Mucosa of stomach (tissue), 1 donor: ENCODE measurements at regions not wholly inside any gene's neighbourhood (a gene's known extent, or its start where the extent isn't known, plus 50 kb on each side); places are given as distances from the start of the nearest gene placed in this dataset.

Source experiments
- H3K27me3 ChIP-seq: one replicate; pipeline ENCODE4 v1.7.0; 2013; ENCODE audit warnings: mild to moderate bottlenecking, low read length; ENCODE audit not compliant: control insufficient read depth, insufficient read depth
- H3K36me3 ChIP-seq: one replicate; pipeline ENCODE4 v1.7.0; 2013; ENCODE audit warnings: low read length; ENCODE audit not compliant: control insufficient read depth, insufficient read depth
- H3K4me1 ChIP-seq: one replicate; pipeline ENCODE4 v1.7.0; 2013; ENCODE audit warnings: mild to moderate bottlenecking, low read length; ENCODE audit not compliant: control insufficient read depth, insufficient read depth
- H3K4me3 ChIP-seq: one replicate; pipeline ENCODE4 v1.7.0; 2013; ENCODE audit warnings: low read length
- H3K9ac ChIP-seq: one replicate; pipeline ENCODE4 v1.7.0; 2013; ENCODE audit warnings: mild to moderate bottlenecking, low read length, moderate library complexity
- H3K9me3 ChIP-seq: one replicate; pipeline ENCODE4 v1.7.0; 2013; ENCODE audit warnings: mild to moderate bottlenecking, low read length, moderate library complexity; ENCODE audit not compliant: control insufficient read depth
- donor health status: Pancreatic carcinoma.

DNA sequence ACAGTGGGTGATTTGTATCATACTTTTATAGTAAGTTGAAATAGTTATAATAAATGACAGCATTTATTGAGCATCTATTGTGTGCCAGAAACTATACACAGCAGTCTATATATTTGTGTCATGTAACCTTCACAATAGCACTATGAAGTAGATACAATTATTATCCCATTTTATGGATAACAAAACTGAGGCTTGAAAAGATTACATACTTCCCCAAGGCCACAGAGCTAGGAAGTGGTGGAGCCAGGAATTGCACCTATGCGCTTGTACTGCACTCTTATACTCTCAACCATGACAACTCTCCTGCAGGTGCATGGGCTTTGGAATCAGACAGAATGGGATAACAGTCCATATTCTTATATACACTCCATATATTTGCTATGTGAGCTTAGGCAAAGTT, 110.6 kb upstream of the SOX5 start:
- no peak overlapping the region for H3K4me3 ChIP-seq
- H3K36me3 ChIP-seq: no peaks in the 10 kb centered on the region
- no peak overlapping the region for H3K9ac ChIP-seq
- no peaks in the 10 kb centered on the region for H3K4me1 ChIP-seq
- H3K9me3 ChIP-seq: no peaks in the 10 kb centered on the region
- no peaks in the 10 kb centered on the region for H3K27me3 ChIP-seq

DNA sequence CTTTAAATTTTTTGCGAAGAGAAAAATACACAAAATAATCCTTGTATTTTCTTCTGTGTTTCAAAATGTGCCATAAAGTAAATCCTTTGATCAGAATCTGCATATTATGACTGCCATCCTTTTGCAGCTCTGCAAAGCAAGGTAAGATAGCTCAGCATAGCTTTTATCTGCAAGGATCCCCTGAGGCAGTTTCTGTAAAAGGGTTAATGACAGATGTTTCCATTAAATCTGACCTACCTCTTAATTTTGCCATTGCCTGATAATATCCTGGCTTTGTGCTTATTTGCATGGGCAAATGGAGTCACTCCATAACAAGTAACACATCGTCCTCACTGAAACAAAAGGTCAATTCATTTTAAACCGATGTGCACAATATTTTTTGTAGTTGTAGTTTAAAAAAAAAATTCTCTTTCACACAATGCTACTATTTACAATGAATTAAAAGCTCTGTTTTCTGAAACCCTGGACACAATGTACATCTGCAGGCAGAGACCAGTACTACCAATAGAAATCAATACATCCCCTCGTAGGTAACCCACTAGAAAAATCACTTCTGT, 108.5 kb upstream of the SOX5 start:
- no peak overlapping the region for H3K9ac ChIP-seq
- no peaks in the 10 kb centered on the region for H3K36me3 ChIP-seq
- no peaks in the 10 kb centered on the region for H3K9me3 ChIP-seq
- no peaks in the 10 kb centered on the region for H3K27me3 ChIP-seq
- no peaks in the 10 kb centered on the region for H3K4me1 ChIP-seq
- no peak overlapping the region for H3K4me3 ChIP-seq

DNA sequence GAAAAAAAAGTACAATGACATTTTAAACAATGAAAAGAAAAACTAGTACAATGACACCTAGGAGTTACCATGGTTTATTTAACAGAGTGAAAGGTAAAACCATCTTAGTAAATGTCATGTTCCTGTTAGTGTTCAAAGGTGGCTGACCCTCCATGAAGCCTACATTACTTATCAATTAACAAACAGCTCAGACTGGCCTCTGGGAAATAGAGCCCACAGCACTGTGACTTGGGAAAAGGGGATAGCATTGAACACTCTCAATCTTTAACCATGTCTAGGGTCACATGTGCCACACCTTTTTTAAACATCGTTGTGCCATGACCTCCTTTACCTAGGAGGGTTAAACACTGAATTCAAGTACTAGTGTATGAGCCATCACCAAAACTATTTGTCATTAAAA, 106.3 kb upstream of the SOX5 start:
- H3K4me1 ChIP-seq: no peaks in the 10 kb centered on the region
- H3K4me3 ChIP-seq: no peak overlapping the region
- H3K9me3 ChIP-seq: no peaks in the 10 kb centered on the region
- no peak overlapping the region for H3K9ac ChIP-seq
- no peaks in the 10 kb centered on the region for H3K36me3 ChIP-seq
- no peaks in the 10 kb centered on the region for H3K27me3 ChIP-seq

DNA sequence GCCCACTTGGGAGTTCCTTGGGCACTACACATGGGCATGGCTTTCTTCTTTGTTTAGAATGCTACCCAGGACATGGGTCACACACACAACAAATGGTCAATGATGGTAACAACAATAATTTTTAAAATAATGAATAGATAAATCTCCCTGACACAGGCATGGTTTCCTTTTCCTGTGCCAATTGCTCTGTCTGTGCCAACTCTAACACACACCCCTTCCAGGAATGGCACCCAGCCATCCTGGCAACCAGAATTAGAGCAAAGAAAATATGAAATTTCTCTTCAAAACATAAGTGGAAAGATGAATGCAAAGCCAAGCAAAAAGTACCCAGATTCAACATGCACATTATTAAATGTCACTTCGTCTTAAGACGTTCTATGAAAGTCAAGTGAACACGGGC, 104.9 kb upstream of the SOX5 start:
- Histone ChIP-seq H3K4me3 (no peak overlapping the region), H3K27me3 (no peaks in the 10 kb centered on the region), H3K9ac (no peak overlapping the region), H3K4me1 (no peaks in the 10 kb centered on the region), H3K9me3 (no peaks in the 10 kb centered on the region), H3K36me3 (no peaks in the 10 kb centered on the region)

DNA sequence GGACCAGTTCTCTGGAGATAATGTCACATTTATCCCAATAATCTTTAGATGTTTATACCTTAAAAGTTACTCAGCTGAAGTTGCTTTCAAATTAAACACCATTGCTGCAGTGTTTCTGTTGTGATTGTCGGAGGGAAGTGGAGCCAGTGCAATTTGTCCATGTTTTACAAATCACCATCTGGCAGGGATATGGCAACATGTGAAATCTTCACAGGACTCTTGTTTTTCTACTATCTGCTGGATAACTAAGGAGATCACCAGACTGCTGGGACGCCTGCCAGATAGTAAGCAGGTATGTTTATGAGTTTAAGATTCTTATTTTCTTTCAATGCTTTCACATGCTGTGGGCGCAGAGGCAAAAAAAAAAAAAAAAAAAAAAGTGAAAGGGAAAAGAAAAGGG, 100.3 kb upstream of the SOX5 start:
- Histone ChIP-seq H3K4me3 (no peak overlapping the region), H3K4me1 (no peaks in the 10 kb centered on the region), H3K27me3 (no peaks in the 10 kb centered on the region), H3K9me3 (no peaks in the 10 kb centered on the region), H3K36me3 (no peaks in the 10 kb centered on the region), H3K9ac (no peak overlapping the region)

DNA sequence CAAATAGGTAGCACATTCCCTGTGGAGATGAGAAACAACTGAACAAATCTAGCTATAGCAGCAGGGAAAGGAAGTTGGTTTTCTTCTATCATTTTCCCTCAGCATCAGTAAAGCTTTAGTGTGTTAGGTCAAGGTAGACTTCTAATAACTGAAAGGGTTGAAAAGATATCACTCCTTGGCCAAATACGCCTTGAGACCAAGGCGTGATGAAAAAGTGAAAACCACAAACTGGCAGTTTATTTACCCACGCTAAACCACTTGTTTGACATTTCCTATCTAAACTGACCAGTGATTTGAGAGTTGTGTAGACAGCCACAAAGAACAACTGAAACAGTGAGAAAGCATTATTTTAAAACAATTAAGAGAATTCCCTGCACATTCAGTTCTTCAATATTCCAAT, 99.6 kb upstream of the SOX5 start:
- no peaks in the 10 kb centered on the region for H3K36me3 ChIP-seq
- H3K9me3 ChIP-seq: no peaks in the 10 kb centered on the region
- H3K9ac ChIP-seq: no peak overlapping the region
- no peaks in the 10 kb centered on the region for H3K27me3 ChIP-seq
- no peak overlapping the region for H3K4me3 ChIP-seq
- no peaks in the 10 kb centered on the region for H3K4me1 ChIP-seq

DNA sequence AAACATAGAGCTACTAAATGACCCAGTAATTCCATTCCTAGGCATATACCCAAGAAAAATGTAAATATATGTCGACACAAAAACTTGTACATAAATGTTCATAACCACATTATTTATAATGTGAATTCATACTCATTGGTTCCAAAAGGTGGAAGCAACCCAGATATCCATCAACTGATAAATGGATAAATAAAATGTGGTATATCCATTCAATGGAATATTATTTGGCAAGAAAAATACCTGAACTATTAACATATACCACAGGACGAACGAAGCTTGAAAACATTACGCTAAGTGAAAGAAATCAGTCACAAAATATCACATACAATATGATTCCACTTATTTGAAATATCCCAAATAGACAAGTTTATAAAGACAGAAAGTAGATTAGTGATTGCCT, 99.0 kb upstream of the SOX5 start:
- H3K36me3 ChIP-seq: no peaks in the 10 kb centered on the region

DNA sequence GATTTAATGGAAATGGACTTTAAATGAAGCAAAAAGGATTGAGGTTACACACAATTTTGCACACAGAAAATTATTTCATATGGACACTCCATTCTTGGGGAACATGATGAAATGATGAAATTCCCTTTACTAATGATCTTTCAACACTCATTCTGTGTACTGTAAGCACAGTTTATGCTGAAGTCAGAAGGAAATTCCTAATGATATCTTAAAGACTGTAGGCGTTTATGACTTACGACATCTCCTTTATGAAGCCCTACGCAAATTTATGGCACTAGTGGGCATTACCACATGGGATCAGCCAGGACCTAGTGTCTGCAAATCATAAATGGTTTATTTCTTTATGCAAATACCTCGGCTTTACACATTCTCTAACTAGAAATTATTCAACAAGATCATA, 97.9 kb upstream of the SOX5 start:
- Histone ChIP-seq H3K4me1 (no peaks in the 10 kb centered on the region), H3K4me3 (no peak overlapping the region), H3K9ac (no peak overlapping the region), H3K36me3 (no peaks in the 10 kb centered on the region), H3K9me3 (no peaks in the 10 kb centered on the region), H3K27me3 (no peaks in the 10 kb centered on the region)

More for the DNA sequence above, 99.0 kb upstream of the SOX5 start:
- H3K9ac ChIP-seq: no peak overlapping the region
- no peak overlapping the region for H3K4me3 ChIP-seq
- H3K27me3 ChIP-seq: no peaks in the 10 kb centered on the region
- no peaks in the 10 kb centered on the region for H3K9me3 ChIP-seq
- H3K4me1 ChIP-seq: no peaks in the 10 kb centered on the region

DNA sequence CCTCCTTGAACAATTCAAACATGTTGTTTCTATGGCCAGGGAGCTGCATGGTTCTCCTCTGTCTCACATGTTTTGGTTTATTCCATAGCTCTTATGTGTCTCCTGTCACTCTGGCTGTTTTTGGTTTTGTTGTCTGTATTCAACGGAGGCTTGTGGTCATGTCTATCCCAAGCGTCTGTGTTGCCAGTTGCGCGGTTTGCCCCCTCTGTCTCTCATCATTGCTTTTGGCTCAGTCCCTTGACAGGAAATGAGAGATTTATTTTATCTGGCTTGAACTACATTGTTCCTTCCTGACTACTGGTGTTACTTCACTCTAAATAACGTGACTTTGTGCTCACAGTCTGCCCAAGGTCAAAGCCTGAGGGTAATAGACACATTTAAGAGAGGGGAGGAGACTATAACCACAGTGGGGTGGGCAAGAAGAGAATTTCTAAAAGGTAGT, 96.4 kb upstream of the SOX5 start:
- no peak overlapping the region for H3K4me3 ChIP-seq
- no peaks in the 10 kb centered on the region for H3K36me3 ChIP-seq
- no peaks in the 10 kb centered on the region for H3K4me1 ChIP-seq
- no peak overlapping the region for H3K9ac ChIP-seq
- H3K27me3 ChIP-seq: no peaks in the 10 kb centered on the region
- no peaks in the 10 kb centered on the region for H3K9me3 ChIP-seq

DNA sequence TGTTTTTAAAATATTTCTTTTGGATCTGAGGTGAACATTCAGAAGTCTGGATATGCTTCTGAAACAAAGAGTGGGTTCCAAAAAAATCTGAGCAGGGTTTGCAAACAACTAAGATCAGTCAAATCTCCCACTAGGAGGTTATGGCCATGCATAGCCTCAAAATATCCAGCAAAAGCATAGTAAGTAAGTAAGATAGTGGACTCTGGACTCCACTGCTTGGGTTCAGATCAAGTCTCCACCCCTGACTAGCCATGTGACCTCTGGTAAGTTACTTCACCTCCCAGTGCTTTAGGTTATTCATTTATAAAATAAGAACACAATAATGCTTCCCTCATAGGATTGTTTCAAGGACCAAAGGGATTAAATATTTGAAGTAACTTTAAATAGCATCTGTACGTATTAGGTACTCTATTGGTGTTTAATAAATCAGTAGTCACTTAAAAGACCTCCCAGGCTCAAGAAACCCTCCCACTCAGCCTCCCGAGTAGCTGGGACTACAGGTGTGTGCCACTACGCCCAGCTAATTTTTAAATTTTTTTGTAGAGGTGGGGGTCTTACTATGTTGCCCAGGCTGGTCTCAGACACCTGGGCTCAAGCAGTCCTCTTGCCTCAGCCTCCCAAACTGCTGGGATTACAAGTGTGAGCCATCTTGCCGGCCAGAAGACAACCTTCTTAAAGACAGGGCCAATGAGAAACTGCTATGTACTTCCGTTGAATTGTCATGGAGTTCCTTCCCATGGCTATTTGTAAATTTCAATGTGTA, 95.7 kb upstream of the SOX5 start:
- Histone ChIP-seq H3K36me3 (no peaks in the 10 kb centered on the region), H3K4me3 (no peak overlapping the region), H3K9me3 (no peaks in the 10 kb centered on the region), H3K4me1 (no peaks in the 10 kb centered on the region), H3K27me3 (no peaks in the 10 kb centered on the region), H3K9ac (no peak overlapping the region)

DNA sequence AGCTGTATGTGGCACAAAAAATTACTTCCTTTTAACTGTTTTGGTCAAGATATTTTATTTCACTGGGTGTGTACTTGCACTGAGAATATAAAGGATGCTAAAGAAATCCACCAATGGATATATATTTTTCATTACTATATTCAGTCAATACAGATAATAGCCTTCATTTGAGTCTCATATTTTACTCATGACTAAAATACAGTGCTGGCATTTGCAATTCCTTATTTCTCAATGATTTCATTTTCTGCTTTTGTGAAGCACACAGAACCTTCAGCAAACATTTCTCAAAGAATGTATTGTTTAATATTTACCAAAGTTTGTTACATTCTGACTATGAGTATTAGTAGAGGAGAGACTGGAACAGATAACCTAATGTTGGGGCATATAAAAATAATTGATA, 93.2 kb upstream of the SOX5 start:
- H3K36me3 ChIP-seq: no peaks in the 10 kb centered on the region
- H3K9me3 ChIP-seq: no peaks in the 10 kb centered on the region
- H3K4me1 ChIP-seq: no peaks in the 10 kb centered on the region
- no peak overlapping the region for H3K4me3 ChIP-seq
- H3K27me3 ChIP-seq: no peaks in the 10 kb centered on the region
- no peak overlapping the region for H3K9ac ChIP-seq

DNA sequence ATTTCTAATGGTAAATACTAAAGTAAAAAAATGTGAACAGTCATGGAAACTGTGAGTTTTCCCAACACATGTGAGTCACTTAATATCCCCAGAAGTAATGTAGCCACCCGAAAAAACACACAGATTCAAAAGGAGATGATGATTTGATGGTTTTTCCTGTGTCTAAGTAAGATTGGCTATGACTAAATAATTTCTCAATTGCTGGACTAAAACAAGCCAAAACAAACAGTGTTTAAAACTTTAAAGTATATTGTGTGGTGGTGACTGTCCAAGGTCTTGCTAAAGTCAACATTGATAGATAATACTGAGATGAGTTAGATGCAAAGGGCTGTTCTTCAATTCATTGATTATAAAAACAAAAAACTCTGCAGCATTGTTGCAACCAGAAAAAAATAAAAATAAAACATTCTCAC, 89.6 kb upstream of the SOX5 start:
- Histone ChIP-seq H3K4me3 (no peak overlapping the region), H3K27me3 (no peaks in the 10 kb centered on the region), H3K4me1 (no peaks in the 10 kb centered on the region), H3K9me3 (no peaks in the 10 kb centered on the region), H3K36me3 (no peaks in the 10 kb centered on the region), H3K9ac (no peak overlapping the region)
